GM13976 (cell line): ENCODE measurements at regions not wholly inside any gene's neighbourhood (a gene's known extent, or its start where the extent isn't known, plus 50 kb on each side); places are given as distances from the start of the nearest gene placed in this dataset.

Experiments
- DNase-seq: peaks from one replicate; pipeline ENCODE4 v3.0.0; 2012; ENCODE audit warnings: low spot score
- in situ Hi-C: fragments of 300-500 bp; cut with MboI; formaldehyde crosslinking; loops from one replicate; pipeline ENCODE4 v1.12.0; 2022; ENCODE audit warnings: low sequenced_read_pairs, mixed read lengths, inconsistent platforms; ENCODE audit not compliant: unreplicated experiment
- TF ChIP-seq, protein P1 (sequence below): IDR thresholded peaks from 2 replicates; pipeline ENCODE4 v1.5.1; 2012; ENCODE audit warnings: borderline replicate concordance, mild to moderate bottlenecking; ENCODE audit not compliant: insufficient read depth; ENCODE audit errors: extremely low read depth, missing control alignments, control extremely low read depth

DNA sequence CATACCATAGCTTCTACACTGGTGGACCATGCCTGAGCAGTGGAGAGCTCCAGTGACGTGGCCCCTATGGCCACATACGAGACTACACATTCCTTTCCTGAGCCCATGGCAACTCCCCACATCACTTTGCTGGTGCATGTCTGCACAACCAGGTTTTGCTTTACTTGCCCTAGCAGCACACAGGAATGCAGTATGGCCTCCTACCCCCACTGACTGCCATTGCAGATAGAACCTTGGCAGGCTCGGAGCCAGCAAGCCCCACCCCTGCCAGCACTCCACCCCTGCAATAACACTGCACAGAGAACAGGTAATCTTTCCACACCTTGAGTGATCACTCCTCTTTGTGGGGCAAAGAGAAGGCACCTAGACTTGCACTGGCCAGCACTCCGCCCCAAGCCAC is 531.9 kb upstream of the CAMK1G start:
- TF ChIP-seq, protein P1, sequence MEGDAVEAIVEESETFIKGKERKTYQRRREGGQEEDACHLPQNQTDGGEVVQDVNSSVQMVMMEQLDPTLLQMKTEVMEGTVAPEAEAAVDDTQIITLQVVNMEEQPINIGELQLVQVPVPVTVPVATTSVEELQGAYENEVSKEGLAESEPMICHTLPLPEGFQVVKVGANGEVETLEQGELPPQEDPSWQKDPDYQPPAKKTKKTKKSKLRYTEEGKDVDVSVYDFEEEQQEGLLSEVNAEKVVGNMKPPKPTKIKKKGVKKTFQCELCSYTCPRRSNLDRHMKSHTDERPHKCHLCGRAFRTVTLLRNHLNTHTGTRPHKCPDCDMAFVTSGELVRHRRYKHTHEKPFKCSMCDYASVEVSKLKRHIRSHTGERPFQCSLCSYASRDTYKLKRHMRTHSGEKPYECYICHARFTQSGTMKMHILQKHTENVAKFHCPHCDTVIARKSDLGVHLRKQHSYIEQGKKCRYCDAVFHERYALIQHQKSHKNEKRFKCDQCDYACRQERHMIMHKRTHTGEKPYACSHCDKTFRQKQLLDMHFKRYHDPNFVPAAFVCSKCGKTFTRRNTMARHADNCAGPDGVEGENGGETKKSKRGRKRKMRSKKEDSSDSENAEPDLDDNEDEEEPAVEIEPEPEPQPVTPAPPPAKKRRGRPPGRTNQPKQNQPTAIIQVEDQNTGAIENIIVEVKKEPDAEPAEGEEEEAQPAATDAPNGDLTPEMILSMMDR: no peak
- DNase-seq: no peak
- in situ Hi-C loops: no loop called here

DNA sequence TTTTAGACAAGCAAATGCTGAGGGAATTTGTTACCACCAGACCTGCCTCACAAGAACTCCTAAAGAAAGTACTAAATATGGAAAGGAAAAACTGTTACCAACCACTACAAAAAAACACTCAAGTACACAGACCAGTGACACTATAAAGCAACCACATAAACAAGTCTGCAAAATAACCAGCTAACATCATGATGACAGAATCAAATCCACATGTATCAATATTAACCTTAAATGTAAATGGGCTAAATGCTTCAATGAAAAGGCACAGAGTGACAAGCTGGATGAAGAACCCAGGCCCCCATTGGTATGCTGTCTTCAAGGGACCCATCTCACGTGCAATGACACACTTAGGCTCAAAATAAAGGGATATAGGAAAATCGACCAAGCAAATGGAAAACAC is 529.9 kb upstream of the CAMK1G start:
- in situ Hi-C loops: no loop called here
- TF ChIP-seq, protein P1: no peak
- no peak for DNase-seq

DNA sequence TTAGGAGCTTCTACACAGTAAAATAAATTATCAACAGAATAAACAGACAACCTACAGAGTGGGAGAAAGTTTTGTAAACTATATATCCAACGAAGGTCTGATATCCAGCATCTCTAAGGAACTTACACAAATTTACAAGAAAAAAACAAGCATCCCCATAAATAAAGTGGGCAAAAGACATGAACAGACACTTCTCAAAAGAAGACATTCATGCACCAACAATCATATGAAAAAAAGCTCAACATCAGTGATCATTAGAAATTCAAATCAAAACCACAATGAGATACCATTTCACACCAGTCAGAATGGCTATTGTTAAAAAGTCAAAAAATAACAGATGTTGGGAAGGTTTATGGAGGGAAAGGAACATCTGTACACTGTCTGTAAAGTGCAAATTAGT is 526.4 kb upstream of the CAMK1G start:
- in situ Hi-C loops: no loop called here
- TF ChIP-seq, protein P1: no peak
- DNase-seq: no peak

DNA sequence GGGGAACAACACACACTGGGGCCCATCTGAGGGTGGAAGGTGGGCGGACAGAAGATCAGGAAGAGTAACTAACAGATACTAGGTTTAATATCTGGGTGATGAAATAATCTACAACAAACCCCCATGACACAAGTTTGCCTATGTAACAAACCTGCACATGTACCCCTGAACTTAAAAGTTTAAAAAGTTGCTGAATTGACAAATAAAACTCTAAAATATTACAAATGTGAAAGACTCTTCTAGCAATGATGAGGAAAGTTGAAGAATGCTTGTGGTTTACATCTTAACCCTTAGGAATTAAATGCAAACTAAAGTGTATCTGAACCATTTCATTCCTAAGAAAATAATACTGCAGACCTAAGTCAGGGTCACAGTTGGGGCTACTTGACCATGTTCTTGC is 525.6 kb upstream of the CAMK1G start:
- TF ChIP-seq, protein P1: no peak
- in situ Hi-C loops: no loop called here
- no peak for DNase-seq

DNA sequence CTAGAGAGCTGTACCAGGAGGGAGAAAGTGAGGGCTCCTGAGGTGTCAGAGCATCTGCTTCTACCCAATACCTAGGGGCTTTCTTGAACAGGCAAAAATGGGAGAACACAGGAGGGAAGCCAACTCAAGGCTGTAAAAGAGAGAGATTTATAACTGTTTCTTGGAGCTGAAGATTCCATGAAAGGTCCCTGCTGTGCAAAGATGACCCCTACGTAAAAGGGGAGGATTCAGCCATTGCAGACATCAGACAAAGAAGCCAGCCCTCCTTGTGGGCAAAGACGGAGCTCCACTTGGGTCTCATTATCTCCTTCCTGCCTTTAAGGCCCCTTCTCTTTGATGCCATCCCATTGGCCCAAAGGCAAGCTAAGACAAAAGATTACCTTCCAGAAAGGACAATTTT is 524.1 kb upstream of the CAMK1G start:
- no peak for DNase-seq
- TF ChIP-seq, protein P1: no peak
- in situ Hi-C loops: no loop called here

DNA sequence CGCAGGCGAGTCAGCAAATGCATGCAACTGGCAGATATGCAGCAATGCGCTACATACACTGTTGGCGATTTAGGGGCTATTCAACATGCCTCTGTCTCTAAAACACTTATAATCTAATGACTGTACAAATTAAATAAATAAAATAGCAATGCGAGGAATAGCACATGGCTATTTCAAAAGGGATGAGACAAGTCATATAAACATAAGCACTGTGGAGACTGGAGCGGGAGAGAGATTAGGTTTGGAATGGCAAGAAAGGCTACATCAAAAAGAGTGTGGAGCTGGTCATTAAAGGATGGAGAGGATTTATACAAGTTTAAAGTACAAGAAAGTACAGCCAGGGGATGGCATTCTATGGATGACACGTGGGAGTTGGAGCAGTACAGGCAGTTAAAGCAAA is 523.5 kb upstream of the CAMK1G start:
- in situ Hi-C loops: no loop called here
- TF ChIP-seq, protein P1: no peak
- no peak for DNase-seq

DNA sequence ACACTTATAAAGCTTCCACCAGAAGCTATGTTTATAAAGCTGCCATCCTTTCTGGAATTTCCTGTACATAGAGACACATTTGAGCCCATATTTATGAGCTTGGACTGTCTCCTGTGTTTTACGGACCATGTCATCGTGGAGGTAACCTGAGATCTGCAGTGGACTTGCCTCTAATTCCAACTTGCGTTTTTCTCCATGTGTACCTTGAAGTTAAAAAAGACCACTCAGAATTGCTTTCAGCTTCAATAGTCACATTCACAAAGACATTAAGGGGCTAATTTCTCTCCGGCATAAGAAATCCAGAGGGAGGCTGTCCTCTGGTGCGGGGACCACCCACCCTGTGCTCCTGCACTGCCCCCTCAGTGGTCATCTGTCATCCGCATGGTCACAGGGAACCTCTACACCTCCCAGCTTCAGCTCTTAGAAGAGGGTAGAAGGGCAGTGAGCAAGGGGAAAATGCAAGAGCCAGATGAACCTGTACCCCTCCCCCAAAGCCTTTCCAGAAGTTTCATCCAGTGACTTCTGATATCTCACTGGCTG is 521.4 kb upstream of the CAMK1G start:
- DNase-seq: no peak
- in situ Hi-C loops: no loop called here
- TF ChIP-seq, protein P1: no peak
